Effector memory CD8-positive, alpha-beta T cell (primary cell): ENCODE measurements at regions not wholly inside any gene's neighbourhood (a gene's known extent, or its start where the extent isn't known, plus 50 kb on each side); places are given as distances from the start of the nearest gene placed in this dataset.

ENCODE experiments used
- ATAC-seq: fragments of 150-1000 bp; cut with Tn5 transposase; replicated peaks from 2 replicates; pipeline ENCODE4 v1.10.0; 2021; ENCODE audit warnings: mild to moderate bottlenecking, moderate library complexity
- DNase-seq, 3 experiments: peaks; one replicate each; pipeline ENCODE4 v3.0.0; 2021
- H3K27ac Mint-ChIP-seq, 2 donors: one replicate each; pipeline ENCODE4 v1.8.0; 2022; ENCODE audit warnings: mild to moderate bottlenecking in 2 of 2, mixed read lengths in 2 of 2, moderate library complexity in 2 of 2
- H3K27me3 Mint-ChIP-seq, 2 donors: one replicate each; pipeline ENCODE4 v1.8.0; 2022; ENCODE audit warnings: mixed read lengths in 2 of 2
- H3K36me3 Mint-ChIP-seq: one replicate; pipeline ENCODE4 v1.8.0; 2022; ENCODE audit warnings: mild to moderate bottlenecking, moderate library complexity, mixed read lengths; ENCODE audit not compliant: insufficient read depth
- H3K4me1 Mint-ChIP-seq, 2 donors: one replicate each; pipeline ENCODE4 v1.8.0; 2022; ENCODE audit warnings: low read depth in 2 of 2, mixed read lengths in 2 of 2
- H3K4me3 Mint-ChIP-seq, 2 donors: one replicate each; pipeline ENCODE4 v1.8.0; 2022; ENCODE audit warnings: mild to moderate bottlenecking in 2 of 2, mixed read lengths in 2 of 2, moderate library complexity in 2 of 2
- H3K9me3 Mint-ChIP-seq, 2 donors: one replicate each; pipeline ENCODE4 v1.8.0; 2022; ENCODE audit warnings: mixed read lengths in 2 of 2

DNA sequence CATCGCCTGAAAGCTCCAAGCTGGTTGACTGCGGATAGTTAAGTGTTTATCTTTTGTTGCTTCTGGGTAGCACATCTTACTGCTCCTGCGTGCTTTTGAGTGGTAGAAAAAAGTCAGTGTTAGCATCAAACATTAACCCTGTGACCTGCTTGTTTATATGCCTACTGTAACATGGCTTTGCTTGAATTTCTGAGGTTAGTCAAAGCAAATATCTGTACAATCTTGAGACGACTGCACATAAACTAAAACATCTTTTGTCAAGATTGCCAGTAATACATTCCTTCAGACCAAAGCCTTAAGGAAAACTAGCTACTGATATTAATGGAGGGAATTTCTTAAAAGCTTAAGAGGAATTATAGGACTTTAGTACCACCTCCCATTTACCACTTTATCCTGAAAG lies 163.7 kb downstream of the BAMBI start:
- Mint-ChIP-seq H3K27ac (no peak overlapping the region), H3K4me3 (no peak overlapping the region), H3K4me1 (no peaks in the 10 kb centered on the region), H3K9me3 (no peaks in the 10 kb centered on the region), H3K27me3 (peaks cover 0 to 15% of the 10 kb centered on the region in 2 donors), H3K36me3 (no peaks in the 10 kb centered on the region)
- no peak for DNase-seq
- ATAC-seq: no peak

DNA sequence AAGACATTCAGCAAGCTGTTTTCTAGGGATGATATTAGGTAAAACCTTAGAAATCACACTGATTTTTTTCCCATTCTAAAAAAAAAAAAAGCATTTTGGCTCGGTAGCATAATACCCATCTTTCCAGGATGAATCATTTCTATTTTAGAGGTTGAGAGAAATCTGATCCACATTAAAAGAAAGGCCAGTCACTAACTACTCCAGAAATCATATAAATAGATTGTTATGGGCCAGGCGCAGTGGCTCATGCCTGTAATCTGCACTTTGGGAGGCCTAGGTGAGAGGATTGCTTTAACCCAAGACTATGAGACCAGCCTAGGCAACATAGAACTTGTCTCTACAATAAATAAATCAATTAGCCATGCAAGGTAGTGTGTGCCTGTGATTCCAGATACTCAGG lies 164.3 kb downstream of the BAMBI start:
- Mint-ChIP-seq H3K4me3 (no peak overlapping the region), H3K27ac (no peak overlapping the region), H3K9me3 (no peaks in the 10 kb centered on the region), H3K36me3 (no peaks in the 10 kb centered on the region), H3K27me3 (peaks cover 0 to 8% of the 10 kb centered on the region in 2 donors), H3K4me1 (no peaks in the 10 kb centered on the region)
- DNase-seq: no peak
- ATAC-seq: no peak

DNA sequence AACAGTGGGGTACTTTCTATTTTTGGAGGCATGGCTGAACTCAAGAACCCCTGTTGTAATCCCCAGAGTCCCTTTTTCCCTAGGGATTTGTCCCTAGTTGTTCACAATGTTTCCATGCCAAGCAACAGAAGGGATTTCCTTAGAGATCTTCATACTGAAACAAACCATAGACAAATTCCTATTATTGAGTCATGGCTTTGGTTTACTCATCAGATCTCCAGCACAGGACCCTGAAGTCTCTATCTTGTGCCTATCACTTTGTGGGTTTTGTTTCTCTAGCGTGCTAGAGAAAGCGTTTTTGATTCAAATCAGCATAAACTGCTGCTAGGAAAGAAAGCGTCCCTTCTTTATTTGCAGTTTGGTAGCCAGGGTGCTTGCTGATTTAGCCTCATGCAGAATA lies 165.0 kb downstream of the BAMBI start:
- Mint-ChIP-seq H3K4me1 (no peaks in the 10 kb centered on the region), H3K27ac (no peak overlapping the region), H3K27me3 (peaks cover under 1 to 2% of the 10 kb centered on the region in 2 donors), H3K9me3 (no peaks in the 10 kb centered on the region), H3K36me3 (no peaks in the 10 kb centered on the region), H3K4me3 (no peak overlapping the region)
- ATAC-seq: no peak
- no peak for DNase-seq

DNA sequence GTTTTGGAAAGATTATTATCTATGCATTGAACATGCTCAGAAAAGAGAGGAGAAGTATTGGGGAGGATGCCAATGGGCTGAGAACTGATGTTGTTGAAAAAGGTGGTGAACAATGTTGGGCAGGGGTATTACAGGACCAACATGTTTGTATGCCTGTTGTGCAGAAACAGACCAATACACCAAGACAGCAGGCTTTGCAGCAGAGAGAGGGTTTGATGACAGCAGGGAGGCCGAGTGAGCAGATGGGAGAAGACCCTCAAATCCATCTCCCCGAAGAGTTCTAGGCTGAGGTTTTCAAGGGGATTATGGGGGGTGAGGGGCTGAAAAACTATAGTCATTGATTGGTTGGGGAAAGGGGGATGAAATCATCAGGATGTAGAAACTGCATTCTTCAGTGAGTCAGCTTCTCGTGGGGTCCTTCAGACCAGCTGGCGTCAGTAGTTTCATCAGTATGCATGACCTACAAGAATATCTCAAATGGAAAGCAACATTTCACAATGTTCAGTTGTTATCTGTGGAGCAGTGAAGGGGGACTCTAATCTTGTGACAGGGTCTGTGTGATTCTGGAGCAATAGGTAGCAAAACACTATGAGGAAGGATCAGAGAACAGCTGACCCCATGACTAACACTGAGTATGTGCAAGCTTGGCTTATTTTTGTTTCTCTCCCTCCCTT lies 167.8 kb downstream of the BAMBI start:
- H3K4me1 Mint-ChIP-seq: no peaks in the 10 kb centered on the region
- H3K27ac Mint-ChIP-seq: no peak overlapping the region
- no peak for ATAC-seq
- H3K4me3 Mint-ChIP-seq: no peak overlapping the region
- DNase-seq: no peak
- H3K27me3 Mint-ChIP-seq: peaks cover 6 to 14% of the 10 kb centered on the region in 2 donors
- H3K9me3 Mint-ChIP-seq: no peaks in the 10 kb centered on the region
- H3K36me3 Mint-ChIP-seq: no peaks in the 10 kb centered on the region

DNA sequence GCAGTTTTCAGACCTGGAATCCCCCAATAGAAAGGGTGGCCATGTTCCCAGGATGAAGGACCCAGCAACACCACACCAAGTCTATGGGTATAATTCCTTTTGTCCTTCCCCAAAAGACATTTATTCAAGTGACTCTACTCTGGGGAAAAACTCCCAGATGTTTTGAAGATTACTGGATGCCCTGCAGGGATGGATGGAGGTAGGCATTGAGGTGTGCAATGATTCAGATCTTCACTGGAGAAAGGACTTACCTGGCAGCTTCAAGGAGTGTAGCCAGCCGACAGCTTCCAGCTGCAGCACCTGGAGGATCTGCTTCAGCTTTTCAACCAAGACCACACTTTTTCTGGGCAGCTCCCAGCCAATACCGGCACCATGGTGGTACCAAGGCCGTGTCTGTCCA lies 172.0 kb downstream of the BAMBI start:
- Mint-ChIP-seq H3K4me3 (no peak overlapping the region), H3K36me3 (no peaks in the 10 kb centered on the region), H3K27ac (no peak overlapping the region), H3K4me1 (no peaks in the 10 kb centered on the region), H3K9me3 (no peaks in the 10 kb centered on the region), H3K27me3 (peaks cover 19 to 35% of the 10 kb centered on the region in 2 donors)
- DNase-seq (no peak), ATAC-seq (no peak)

DNA sequence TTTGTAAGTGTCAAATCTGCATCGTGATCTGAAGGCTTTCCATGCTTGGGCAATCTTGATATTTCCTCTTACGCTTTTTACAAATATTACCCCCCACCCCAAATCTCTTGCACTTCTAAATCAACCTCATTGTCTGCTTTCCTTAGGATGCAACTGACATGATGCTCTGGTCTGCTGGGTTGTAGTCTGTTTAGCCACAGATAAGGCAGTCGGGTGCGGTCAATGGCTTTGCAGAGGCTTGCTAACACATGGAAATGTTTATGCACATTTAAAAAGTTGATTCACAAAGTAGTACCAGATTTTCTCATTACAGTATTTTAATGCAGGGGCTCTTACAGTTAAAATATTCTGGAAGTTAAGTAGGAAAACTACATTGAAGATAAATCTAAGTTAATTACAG lies 172.5 kb downstream of the BAMBI start:
- ATAC-seq (no peak), DNase-seq (no peak)
- Mint-ChIP-seq H3K4me1 (no peaks in the 10 kb centered on the region), H3K27ac (no peak overlapping the region), H3K4me3 (no peak overlapping the region), H3K27me3 (peaks cover 19 to 35% of the 10 kb centered on the region in 2 donors), H3K36me3 (no peaks in the 10 kb centered on the region), H3K9me3 (no peaks in the 10 kb centered on the region)

DNA sequence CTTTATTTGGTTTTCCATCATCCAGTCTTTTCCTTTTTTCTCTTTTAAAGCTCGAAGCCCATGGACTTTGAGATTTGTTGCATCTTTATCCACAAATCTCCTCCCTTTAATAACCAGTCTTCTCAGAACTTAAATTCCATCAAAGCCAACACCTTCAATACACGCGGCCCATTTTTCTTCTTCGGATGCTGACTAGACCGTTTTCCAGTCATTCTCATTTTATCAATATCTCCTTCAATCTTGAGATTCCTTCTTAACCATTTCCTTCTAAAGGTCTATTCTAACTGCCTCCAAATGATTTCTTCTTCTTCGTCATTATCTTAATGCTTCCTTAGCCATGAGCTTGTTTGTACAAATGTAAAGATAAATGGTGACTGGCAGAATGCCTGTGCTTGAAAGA lies 173.5 kb downstream of the BAMBI start:
- Mint-ChIP-seq H3K36me3 (no peaks in the 10 kb centered on the region), H3K4me3 (no peak overlapping the region), H3K4me1 (no peaks in the 10 kb centered on the region), H3K27ac (no peak overlapping the region), H3K9me3 (no peaks in the 10 kb centered on the region), H3K27me3 (peaks cover 19 to 35% of the 10 kb centered on the region in 2 donors)
- ATAC-seq: no peak
- DNase-seq: no peak

DNA sequence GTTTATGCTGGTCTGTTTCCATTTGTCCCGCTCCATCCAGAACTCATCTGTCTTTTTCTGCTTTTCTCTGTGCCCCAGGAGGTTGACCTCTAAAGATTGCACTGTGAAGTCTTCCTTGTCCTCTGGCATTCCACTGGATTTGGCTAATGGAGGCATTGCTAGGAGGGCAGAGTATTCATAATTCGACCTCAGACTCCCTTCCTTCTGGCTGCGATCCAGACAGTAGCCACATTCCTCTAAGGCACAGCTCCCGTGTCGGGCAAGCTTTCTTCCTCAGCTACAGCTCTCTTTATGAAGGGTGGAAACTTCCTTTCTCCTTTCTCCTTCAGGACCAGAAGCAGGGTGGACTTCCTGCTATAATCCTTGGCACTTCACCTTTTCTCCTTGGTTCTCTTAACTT lies 175.9 kb downstream of the BAMBI start:
- H3K27me3 Mint-ChIP-seq: peaks cover 17 to 26% of the 10 kb centered on the region in 2 donors
- H3K4me1 Mint-ChIP-seq: no peaks in the 10 kb centered on the region
- ATAC-seq (no peak), DNase-seq (no peak)
- no peak overlapping the region for H3K27ac Mint-ChIP-seq
- no peaks in the 10 kb centered on the region for H3K36me3 Mint-ChIP-seq
- no peak overlapping the region for H3K4me3 Mint-ChIP-seq
- H3K9me3 Mint-ChIP-seq: peaks cover 0 to 3% of the 10 kb centered on the region in 2 donors

DNA sequence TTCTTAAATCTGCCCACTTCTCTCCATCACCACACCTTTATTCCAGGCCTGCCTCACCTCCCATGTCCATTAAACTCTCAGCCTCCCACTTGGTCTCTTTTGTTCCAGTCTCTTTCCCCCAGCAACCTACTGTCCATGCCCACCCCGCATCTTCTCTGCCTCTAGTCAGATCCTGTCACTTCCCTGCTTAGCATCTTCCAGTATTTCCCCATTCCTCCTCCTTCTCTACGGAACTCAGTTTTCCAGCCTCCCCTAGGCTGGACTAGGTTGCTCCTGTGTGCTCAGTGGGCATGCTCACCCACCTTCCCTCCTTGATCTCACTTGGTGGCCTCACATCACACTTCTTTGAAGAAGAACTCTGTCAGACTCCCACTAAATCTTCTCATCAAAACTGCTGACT lies 179.8 kb downstream of the BAMBI start:
- H3K27me3 Mint-ChIP-seq: peaks cover 13 to 20% of the 10 kb centered on the region in 2 donors
- H3K4me3 Mint-ChIP-seq: no peak overlapping the region
- H3K36me3 Mint-ChIP-seq: no peaks in the 10 kb centered on the region
- peaks cover 0 to 4% of the 10 kb centered on the region in 2 donors for H3K9me3 Mint-ChIP-seq
- DNase-seq (no peak), ATAC-seq (no peak)
- no peak overlapping the region for H3K27ac Mint-ChIP-seq
- no peaks in the 10 kb centered on the region for H3K4me1 Mint-ChIP-seq

DNA sequence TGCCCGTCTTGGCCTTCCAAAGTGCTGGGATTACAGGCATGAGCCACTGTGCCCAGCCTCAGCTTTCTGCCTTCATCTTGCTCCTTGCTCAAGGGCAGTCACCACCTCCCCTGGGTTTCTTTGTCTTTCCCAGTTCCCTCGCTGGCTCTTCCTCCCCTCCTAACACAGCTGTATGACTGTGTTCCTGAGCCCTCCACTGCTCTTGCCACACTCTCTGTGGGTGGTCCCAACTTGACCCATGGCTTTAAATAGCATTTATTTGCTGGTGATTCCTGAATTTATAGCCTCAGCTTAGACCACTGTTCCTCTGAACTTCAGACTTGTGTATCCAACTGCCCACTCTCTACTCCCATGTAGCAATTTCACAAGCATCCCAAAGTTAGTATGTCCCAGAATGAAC lies 181.3 kb downstream of the BAMBI start:
- Mint-ChIP-seq H3K27ac (no peak overlapping the region), H3K9me3 (peaks cover 0 to 4% of the 10 kb centered on the region in 2 donors)
- ATAC-seq: no peak

DNA sequence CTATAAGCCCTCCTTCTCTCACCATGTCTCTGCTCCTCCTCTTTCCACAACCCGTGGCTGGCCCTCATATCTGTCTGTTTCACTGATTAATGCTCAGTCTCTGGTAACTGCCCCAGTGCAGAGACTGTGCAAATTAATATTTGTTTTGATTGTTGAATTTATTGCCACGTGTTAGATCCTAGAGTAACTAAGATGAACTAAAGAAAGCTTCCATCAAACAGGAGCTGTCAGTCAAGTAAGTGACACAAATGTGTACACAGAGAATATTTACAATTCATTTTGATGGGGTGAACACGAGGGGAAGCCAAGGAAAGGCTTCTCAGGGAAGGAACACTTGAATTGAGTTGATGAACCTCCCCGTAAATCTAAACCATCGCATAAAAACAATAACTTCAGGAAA lies 182.5 kb downstream of the BAMBI start:
- Mint-ChIP-seq H3K27ac (no peak overlapping the region), H3K36me3 (no peaks in the 10 kb centered on the region), H3K9me3 (peaks cover 0 to 4% of the 10 kb centered on the region in 2 donors), H3K27me3 (peaks cover 7 to 10% of the 10 kb centered on the region in 2 donors), H3K4me1 (no peaks in the 10 kb centered on the region), H3K4me3 (no peak overlapping the region)
- ATAC-seq: no peak
- DNase-seq: no peak

More for the DNA sequence above, 181.3 kb downstream of the BAMBI start:
- no peaks in the 10 kb centered on the region for H3K4me1 Mint-ChIP-seq
- no peak overlapping the region for H3K4me3 Mint-ChIP-seq
- DNase-seq: no peak
- H3K36me3 Mint-ChIP-seq: no peaks in the 10 kb centered on the region
- peaks cover 8 to 13% of the 10 kb centered on the region in 2 donors for H3K27me3 Mint-ChIP-seq

DNA sequence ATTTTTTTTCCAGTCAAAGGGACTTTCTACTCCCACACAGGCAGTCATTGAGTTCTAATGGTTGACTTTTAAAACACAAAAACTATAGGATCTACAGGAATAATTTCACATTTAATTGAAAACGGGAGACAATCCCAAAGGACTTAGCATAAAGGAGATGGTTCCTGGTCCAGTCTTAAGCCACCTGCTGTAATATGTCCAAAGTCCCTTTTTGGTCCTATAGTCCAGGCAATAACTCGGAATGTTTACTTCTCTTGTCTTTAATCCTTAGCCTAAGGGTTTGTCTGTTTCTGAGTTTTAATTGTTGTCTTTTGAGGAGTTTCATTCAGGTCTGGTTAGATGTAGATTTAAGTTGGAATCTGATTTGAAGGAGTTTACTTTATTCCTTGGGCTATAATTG lies 184.9 kb downstream of the BAMBI start:
- Mint-ChIP-seq H3K36me3 (no peaks in the 10 kb centered on the region), H3K4me3 (no peak overlapping the region), H3K9me3 (peaks cover 0 to 4% of the 10 kb centered on the region in 2 donors), H3K27me3 (peaks cover 7 to 18% of the 10 kb centered on the region in 2 donors), H3K27ac (no peak overlapping the region), H3K4me1 (no peaks in the 10 kb centered on the region)
- no peak for ATAC-seq
- DNase-seq: no peak

DNA sequence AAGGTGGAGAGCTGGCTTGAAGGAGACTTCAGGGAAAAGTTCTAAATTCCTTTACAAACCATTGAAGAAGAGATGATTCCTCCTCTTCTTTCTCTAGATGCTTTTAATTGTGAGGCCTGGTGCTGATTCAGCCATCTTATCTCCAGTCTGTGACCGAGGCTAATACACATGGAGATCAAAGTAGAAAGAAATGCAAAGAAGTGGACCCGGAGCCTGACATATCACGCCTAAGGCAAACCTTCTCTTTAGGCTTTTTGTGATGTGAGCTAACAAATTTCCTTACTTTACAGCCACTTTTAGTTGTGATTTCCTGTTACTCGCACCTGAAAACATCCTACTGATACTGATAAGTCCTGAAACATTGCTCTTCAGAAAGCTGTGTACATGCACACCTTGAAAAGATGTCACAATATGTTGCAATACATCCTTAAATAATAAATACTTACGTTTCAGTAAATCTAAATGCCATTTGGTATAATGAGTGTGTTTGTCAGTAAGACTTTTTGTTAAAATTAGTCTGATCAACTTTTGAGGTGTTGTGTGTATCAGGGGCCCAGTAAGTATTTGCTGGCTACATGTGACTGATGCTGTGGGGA lies 192.4 kb downstream of the BAMBI start:
- Mint-ChIP-seq H3K9me3 (no peaks in the 10 kb centered on the region), H3K27me3 (peaks cover 0 to 23% of the 10 kb centered on the region in 2 donors), H3K27ac (no peak overlapping the region), H3K36me3 (no peaks in the 10 kb centered on the region), H3K4me3 (no peak overlapping the region), H3K4me1 (no peaks in the 10 kb centered on the region)
- no peak for DNase-seq
- ATAC-seq: no peak

DNA sequence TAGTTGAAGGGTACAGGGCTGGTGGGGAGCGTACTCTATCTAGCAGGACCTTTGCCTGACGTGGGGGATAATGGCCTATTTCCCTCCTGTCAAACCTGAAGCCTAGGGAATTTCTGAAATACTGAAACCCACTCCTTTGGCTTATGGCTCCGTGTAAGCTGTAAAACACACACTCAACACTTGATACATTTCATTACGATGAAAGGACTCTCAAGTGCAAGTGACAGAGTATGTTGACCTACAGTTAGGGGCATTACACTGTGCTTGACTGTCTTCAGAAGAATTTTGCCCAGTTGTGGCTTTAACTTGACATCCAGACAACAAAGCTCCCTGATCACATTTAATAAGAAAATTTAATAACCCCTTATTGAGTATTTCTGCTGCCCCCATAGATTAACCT lies 194.3 kb downstream of the BAMBI start:
- ATAC-seq (no peak), DNase-seq (no peak)
- peaks cover 0 to 29% of the 10 kb centered on the region in 2 donors for H3K27me3 Mint-ChIP-seq
- H3K27ac Mint-ChIP-seq: no peak overlapping the region
- no peaks in the 10 kb centered on the region for H3K4me1 Mint-ChIP-seq
- H3K36me3 Mint-ChIP-seq: no peaks in the 10 kb centered on the region
- no peak overlapping the region for H3K4me3 Mint-ChIP-seq
- H3K9me3 Mint-ChIP-seq: no peaks in the 10 kb centered on the region
